Activated B cell treated with CpG ODN at 0.5 μM for 24 hours (primary cell): ENCODE measurements at regions not wholly inside any gene's neighbourhood (a gene's known extent, or its start where the extent isn't known, plus 50 kb on each side); places are given as distances from the start of the nearest gene placed in this dataset.

Source experiments
- ATAC-seq: fragments of 200-7000 bp; cut with Tn5 transposase; one replicate; pipeline ENCODE4 v1.10.0; 2021; ENCODE audit warnings: low read depth, mild to moderate bottlenecking, moderate library complexity
- CTCF ChIA-PET: fragments of 350-600 bp; sonication (Branson Sonifier 250); formaldehyde crosslinking; loops from one replicate; lab custom pipeline; 2021; ENCODE audit warnings: antibody characterized with exemption; lab: Charles Lee
- POLR2A ChIA-PET: fragments of 350-600 bp; sonication (Branson Sonifier 250); formaldehyde crosslinking; loops from one replicate; lab custom pipeline; 2021; ENCODE audit warnings: antibody characterized with exemption; lab: Charles Lee
- DNase-seq: peaks from one replicate; pipeline ENCODE4 v3.0.0; 2022
- H3K27ac Mint-ChIP-seq: one replicate; pipeline ENCODE4 v1.8.0; 2020; ENCODE audit warnings: mixed read lengths
- H3K27me3 Mint-ChIP-seq: one replicate; pipeline ENCODE4 v1.8.0; 2021; ENCODE audit warnings: mixed read lengths
- H3K36me3 Mint-ChIP-seq: one replicate; pipeline ENCODE4 v1.8.0; 2021; ENCODE audit warnings: low read depth, mixed read lengths
- H3K4me1 Mint-ChIP-seq: one replicate; pipeline ENCODE4 v1.8.0; 2021; ENCODE audit warnings: mixed read lengths
- H3K4me3 Mint-ChIP-seq: one replicate; pipeline ENCODE4 v1.8.0; 2020; ENCODE audit warnings: mild to moderate bottlenecking, mixed read lengths
- H3K9me3 Mint-ChIP-seq: one replicate; pipeline ENCODE4 v1.8.0; 2020; ENCODE audit warnings: mixed read lengths
- CTCF ChIP-seq: fragments of 200-600 bp; IDR thresholded peaks from one replicate; pipeline ENCODE4 v1.8.0; 2022; ENCODE audit warnings: antibody characterized with exemption, mild to moderate bottlenecking
- intact Hi-C: fragments of 100-400 bp; cut with micrococcal nuclease; formaldehyde crosslinking; loops from one replicate; pipeline ENCODE4 v1.15.1; 2024

- ATAC-seq (no peak), DNase-seq (no peak)
- Mint-ChIP-seq H3K36me3 (no peaks in the 10 kb centered on the region), H3K27me3 (peaks cover 8% of the 10 kb centered on the region), H3K4me1 (no peaks in the 10 kb centered on the region), H3K4me3 (no peak overlapping the region), H3K9me3 (no peaks in the 10 kb centered on the region), H3K27ac (no peak overlapping the region)
- ChIA-PET CTCF (no interaction called here), POLR2A (no interaction called here)
- intact Hi-C loops = no loop called here
- no peak for TF ChIP-seq CTCF
Observed at GRCh38 chr20:40810332-40811000, 121.4 kb upstream of the MAFB start.

GRCh38 chr20:40811004-40811403 is 122.0 kb upstream of the MAFB start:
- H3K27me3 Mint-ChIP-seq = peaks cover 3% of the 10 kb centered on the region
- H3K4me3 Mint-ChIP-seq = no peak overlapping the region
- H3K27ac Mint-ChIP-seq = no peak overlapping the region
- intact Hi-C loops = no loop called here
- CTCF ChIA-PET = no interaction called here
- TF ChIP-seq CTCF = no peak
- DNase-seq (no peak), ATAC-seq (no peak)
- H3K4me1 Mint-ChIP-seq = no peaks in the 10 kb centered on the region
- POLR2A ChIA-PET = no interaction called here
- H3K9me3 Mint-ChIP-seq = no peaks in the 10 kb centered on the region
- H3K36me3 Mint-ChIP-seq = no peaks in the 10 kb centered on the region

- ATAC-seq (no peak), DNase-seq (no peak)
- Mint-ChIP-seq H3K4me1 (no peaks in the 10 kb centered on the region), H3K27me3 (peaks cover 3% of the 10 kb centered on the region), H3K27ac (no peak overlapping the region), H3K36me3 (no peaks in the 10 kb centered on the region), H3K9me3 (no peaks in the 10 kb centered on the region), H3K4me3 (no peak overlapping the region)
- ChIA-PET CTCF (no interaction called here), POLR2A (no interaction called here)
- TF ChIP-seq CTCF = no peak
- intact Hi-C loops = no loop called here
Observed at GRCh38 chr20:40811660-40812414, 122.8 kb upstream of the MAFB start.

- intact Hi-C loops = no loop called here
- no peaks in the 10 kb centered on the region for H3K9me3 Mint-ChIP-seq
- no peak overlapping the region for H3K27ac Mint-ChIP-seq
- no peak for TF ChIP-seq CTCF
- ChIA-PET CTCF (no interaction called here), POLR2A (no interaction called here)
- no peak overlapping the region for H3K4me3 Mint-ChIP-seq
- no peaks in the 10 kb centered on the region for H3K4me1 Mint-ChIP-seq
- H3K27me3 Mint-ChIP-seq = no peaks in the 10 kb centered on the region
- H3K36me3 Mint-ChIP-seq = no peaks in the 10 kb centered on the region
- DNase-seq (no peak), ATAC-seq (no peak)
Observed at GRCh38 chr20:40812415-40812925, 123.4 kb upstream of the MAFB start.

- intact Hi-C loops = no loop called here
- Mint-ChIP-seq H3K4me1 (no peaks in the 10 kb centered on the region), H3K27me3 (no peaks in the 10 kb centered on the region), H3K36me3 (no peaks in the 10 kb centered on the region), H3K9me3 (no peaks in the 10 kb centered on the region), H3K4me3 (no peak overlapping the region), H3K27ac (no peak overlapping the region)
- CTCF ChIA-PET = no interaction called here
- no peak for TF ChIP-seq CTCF
- POLR2A ChIA-PET = no interaction called here
- no peak for DNase-seq
- no peak for ATAC-seq
Observed at GRCh38 chr20:40813029-40813431, 124.0 kb upstream of the MAFB start.
